Fibroblast of lung (primary cell): ENCODE measurements at regions not wholly inside any gene's neighbourhood (a gene's known extent, or its start where the extent isn't known, plus 50 kb on each side); places are given as distances from the start of the nearest gene placed in this dataset.
A peak's percentile ranks its signal among the peaks of the same experiment; 100 is the strongest.

ENCODE experiments used
- DNase-seq, 2 donors: peaks; one replicate each; pipeline versions ENCODE4 v3.0.0 to v3.0.0-alpha.2; 2010; ENCODE audit warnings: low read depth in 2 of 2
- H2AFZ ChIP-seq: 2 replicates; pipeline ENCODE4 v1.5.1; 2012; ENCODE audit warnings: low read length, control low read depth, inconsistent platforms
- H3K27ac ChIP-seq: 2 replicates; pipeline ENCODE4 v1.5.1; 2011; ENCODE audit warnings: low read length, control low read depth; ENCODE audit not compliant: insufficient read depth
- H3K27me3 ChIP-seq: 2 replicates; pipeline ENCODE4 v1.5.1; 2011; ENCODE audit warnings: mild to moderate bottlenecking, low read length; ENCODE audit not compliant: control insufficient read depth, insufficient read depth
- H3K36me3 ChIP-seq: 2 replicates; pipeline ENCODE4 v1.5.1; 2011; ENCODE audit warnings: low read length; ENCODE audit not compliant: control insufficient read depth, insufficient read depth
- H3K4me1 ChIP-seq: 2 replicates; pipeline ENCODE4 v1.5.1; 2011; ENCODE audit warnings: low read length; ENCODE audit not compliant: control insufficient read depth, insufficient read depth; ENCODE audit errors: extremely low read depth
- H3K4me2 ChIP-seq: 2 replicates; pipeline ENCODE4 v1.5.1; 2011; ENCODE audit warnings: low read length, control low read depth; ENCODE audit not compliant: insufficient read depth; ENCODE audit errors: extremely low read depth
- H3K4me3 ChIP-seq, 4 experiments: fragments of 200-600 bp in 1 of 4; sonication (generic) in 1 of 4; replicated peaks in 1 of 4; 2 replicates each; pipeline ENCODE4 v1.5.1; 2011 to 2016; ENCODE audit warnings: low read length in 4 of 4, low read depth in 3 of 4, mild to moderate bottlenecking in 3 of 4, control low read depth in 2 of 4, inconsistent platforms in 1 of 4, mixed read lengths in 1 of 4; ENCODE audit not compliant: insufficient read depth in 1 of 4; ENCODE audit errors: control extremely low read depth in 1 of 4
- H3K79me2 ChIP-seq: 2 replicates; pipeline ENCODE4 v1.5.1; 2012; ENCODE audit warnings: mild to moderate bottlenecking, low read length, inconsistent platforms; ENCODE audit not compliant: control insufficient read depth, insufficient read depth
- H3K9ac ChIP-seq: 2 replicates; pipeline ENCODE4 v1.5.1; 2011; ENCODE audit warnings: mild to moderate bottlenecking, low read length, control low read depth; ENCODE audit not compliant: insufficient read depth
- H3K9me3 ChIP-seq: 2 replicates; pipeline ENCODE4 v1.5.1; 2012; ENCODE audit warnings: low read depth, low read length; ENCODE audit not compliant: control insufficient read depth, insufficient read depth
- H4K20me1 ChIP-seq: 2 replicates; pipeline ENCODE4 v1.5.1; 2011; ENCODE audit warnings: low read length; ENCODE audit not compliant: control insufficient read depth, insufficient read depth; ENCODE audit errors: extremely low read depth
- EZH2 ChIP-seq: IDR thresholded peaks from 2 replicates; pipeline ENCODE4 v1.5.1; 2012; ENCODE audit warnings: low read length, control low read depth, mild to moderate bottlenecking; ENCODE audit errors: missing control alignments
- TF ChIP-seq, protein P1 (sequence below), 2 donors: IDR thresholded peaks in 1 of 2; conservative IDR thresholded peaks in 1 of 2; 1 replicate in 1 of 2; 2 replicates in 1 of 2; pipeline ENCODE4 v1.5.1; 2011 to 2012; ENCODE audit warnings: low read length in 2 of 2, control low read depth in 1 of 2, inconsistent platforms in 1 of 2, low read depth in 1 of 2, mild to moderate bottlenecking in 1 of 2

DNA sequence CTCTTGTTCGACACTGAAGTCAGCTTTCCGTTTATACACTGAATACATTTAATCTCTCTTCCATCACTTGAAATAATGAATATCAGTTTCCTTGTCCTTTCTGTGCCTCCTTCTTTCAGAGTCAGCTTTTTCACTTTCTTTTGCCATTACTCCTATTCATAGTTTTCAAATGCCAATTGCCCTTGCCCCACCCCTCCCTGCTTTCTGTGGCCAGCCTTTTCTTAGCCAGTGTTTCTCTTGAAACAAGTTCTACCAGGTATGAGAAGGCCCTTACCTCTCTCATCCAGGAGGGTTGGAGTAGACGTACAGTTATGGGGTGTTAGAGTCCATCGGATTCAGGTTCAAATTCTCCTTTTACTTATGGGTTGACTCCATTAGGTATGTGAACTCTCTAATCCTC is 574.7 kb upstream of the SEMA6A start:
- Histone ChIP-seq H3K4me2 (no peak overlapping the region), H4K20me1 (no peaks in the 10 kb centered on the region)
- TF ChIP-seq, protein P1, sequence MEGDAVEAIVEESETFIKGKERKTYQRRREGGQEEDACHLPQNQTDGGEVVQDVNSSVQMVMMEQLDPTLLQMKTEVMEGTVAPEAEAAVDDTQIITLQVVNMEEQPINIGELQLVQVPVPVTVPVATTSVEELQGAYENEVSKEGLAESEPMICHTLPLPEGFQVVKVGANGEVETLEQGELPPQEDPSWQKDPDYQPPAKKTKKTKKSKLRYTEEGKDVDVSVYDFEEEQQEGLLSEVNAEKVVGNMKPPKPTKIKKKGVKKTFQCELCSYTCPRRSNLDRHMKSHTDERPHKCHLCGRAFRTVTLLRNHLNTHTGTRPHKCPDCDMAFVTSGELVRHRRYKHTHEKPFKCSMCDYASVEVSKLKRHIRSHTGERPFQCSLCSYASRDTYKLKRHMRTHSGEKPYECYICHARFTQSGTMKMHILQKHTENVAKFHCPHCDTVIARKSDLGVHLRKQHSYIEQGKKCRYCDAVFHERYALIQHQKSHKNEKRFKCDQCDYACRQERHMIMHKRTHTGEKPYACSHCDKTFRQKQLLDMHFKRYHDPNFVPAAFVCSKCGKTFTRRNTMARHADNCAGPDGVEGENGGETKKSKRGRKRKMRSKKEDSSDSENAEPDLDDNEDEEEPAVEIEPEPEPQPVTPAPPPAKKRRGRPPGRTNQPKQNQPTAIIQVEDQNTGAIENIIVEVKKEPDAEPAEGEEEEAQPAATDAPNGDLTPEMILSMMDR (conservative IDR thresholded peaks at IDR 0.05 in 1 of 2, IDR thresholded peaks at IDR 0.05 in 1 of 2; ENCODE audit: low read depth in 1 of 2, low read length in 2 of 2) = no peak
- TF ChIP-seq EZH2 = no peak

GRCh38 chr5:117144086-117144485 is 569.5 kb upstream of the SEMA6A start:
- no peaks in the 10 kb centered on the region for H3K9me3 ChIP-seq
- no peaks in the 10 kb centered on the region for H3K79me2 ChIP-seq
- H3K4me1 ChIP-seq = no peaks in the 10 kb centered on the region

More for the DNA sequence above, 574.7 kb upstream of the SEMA6A start:
- no peak overlapping the region for H2AFZ ChIP-seq
- no peaks in the 10 kb centered on the region for H3K4me1 ChIP-seq
- DNase-seq = no peak
- no peak overlapping the region for H3K9ac ChIP-seq
- H3K4me3 ChIP-seq = no peak overlapping the region
- no peaks in the 10 kb centered on the region for H3K9me3 ChIP-seq
- H3K79me2 ChIP-seq = no peaks in the 10 kb centered on the region
- H3K36me3 ChIP-seq = no peaks in the 10 kb centered on the region
- H3K27ac ChIP-seq = no peak overlapping the region
- no peaks in the 10 kb centered on the region for H3K27me3 ChIP-seq

GRCh38 chr5:117143406-117143805 is 568.8 kb upstream of the SEMA6A start:
- Histone ChIP-seq H3K27ac (no peak overlapping the region), H3K9ac (no peak overlapping the region), H2AFZ (no peak overlapping the region), H3K9me3 (no peaks in the 10 kb centered on the region), H4K20me1 (no peaks in the 10 kb centered on the region), H3K4me3 (no peak overlapping the region), H3K4me1 (no peaks in the 10 kb centered on the region), H3K36me3 (no peaks in the 10 kb centered on the region), H3K4me2 (no peak overlapping the region), H3K79me2 (no peaks in the 10 kb centered on the region), H3K27me3 (no peaks in the 10 kb centered on the region)
- TF ChIP-seq EZH2 = no peak
- TF ChIP-seq, protein P1 (conservative IDR thresholded peaks at IDR 0.05 in 1 of 2, IDR thresholded peaks at IDR 0.05 in 1 of 2; ENCODE audit: low read depth in 1 of 2, low read length in 2 of 2) = no peak
- peak in 1 of 2 donors; percentile 2 for DNase-seq

More at GRCh38 chr5:117144086-117144485, 569.5 kb upstream of the SEMA6A start:
- no peaks in the 10 kb centered on the region for H4K20me1 ChIP-seq
- H2AFZ ChIP-seq = no peak overlapping the region
- no peak overlapping the region for H3K27ac ChIP-seq
- no peak overlapping the region for H3K4me3 ChIP-seq
- TF ChIP-seq EZH2 = no peak
- H3K4me2 ChIP-seq = no peak overlapping the region
- no peak overlapping the region for H3K9ac ChIP-seq
- DNase-seq = no peak
- no peaks in the 10 kb centered on the region for H3K36me3 ChIP-seq
- no peaks in the 10 kb centered on the region for H3K27me3 ChIP-seq
